ENCODE measurements at regions not wholly inside any gene's neighbourhood (a gene's known extent, or its start where the extent isn't known, plus 50 kb on each side); places are given as distances from the start of the nearest gene placed in this dataset.

DNA sequence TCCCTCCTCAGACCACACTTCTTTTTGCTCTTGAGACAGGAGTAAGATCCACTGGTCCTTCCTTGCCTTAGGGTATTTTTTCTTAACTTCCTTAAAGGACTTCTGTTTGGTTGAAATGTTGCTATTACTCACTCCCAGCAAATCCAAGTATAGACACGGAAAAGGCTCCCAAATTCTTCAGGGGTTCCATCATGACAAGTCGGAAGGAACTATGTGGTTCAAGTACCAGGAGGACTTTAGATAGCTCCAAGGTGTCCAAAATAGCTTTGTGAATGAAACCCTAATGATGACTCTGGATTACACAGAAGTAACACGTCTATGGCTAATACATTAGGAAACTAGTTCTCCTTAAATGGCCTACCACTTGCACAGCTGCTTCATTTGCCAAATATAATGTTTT, 238.7 kb downstream of the KCTD12 start:
- TF ChIP-seq EZH2 (IDR thresholded peaks at IDR 0.05; ENCODE audit: insufficient read depth, poor library complexity, severe bottlenecking) (no peak), EZH2phosphoT487 (IDR thresholded peaks at IDR 0.05; ENCODE audit: insufficient read depth, low read depth) (no peak)
